ENCODE measurements at regions not wholly inside any gene's neighbourhood (a gene's known extent, or its start where the extent isn't known, plus 50 kb on each side); places are given as distances from the start of the nearest gene placed in this dataset.

DNA sequence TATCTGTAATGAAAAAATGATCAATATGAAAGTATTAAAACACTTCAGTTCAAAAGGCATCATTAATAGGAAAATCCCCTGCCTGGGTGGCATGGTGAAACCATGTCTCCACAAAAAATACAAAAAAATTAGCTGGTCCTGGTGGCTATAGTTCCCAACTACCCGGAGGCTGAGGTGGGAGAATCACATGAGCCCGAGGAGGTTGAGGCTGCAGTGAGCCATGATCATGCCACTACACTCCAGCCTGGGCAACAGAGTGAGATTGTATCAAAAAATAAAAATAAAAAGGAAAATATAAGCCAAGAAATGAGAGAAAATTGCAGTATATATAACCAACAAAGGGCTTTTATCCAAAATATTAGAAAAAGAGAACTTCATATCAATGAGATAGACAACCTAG is 71.6 kb upstream of the MYCN start:
- no peaks in the 10 kb centered on the region for H3K4me1 Mint-ChIP-seq
- H3K27me3 Mint-ChIP-seq = no peaks in the 10 kb centered on the region
- ChIA-PET CTCF (no interaction called here), POLR2A (no interaction called here)
- DNase-seq = no peak
- no peaks in the 10 kb centered on the region for H3K36me3 Mint-ChIP-seq (ENCODE audit: low read depth)
- H3K4me3 Mint-ChIP-seq = no peak overlapping the region
- H3K9me3 Mint-ChIP-seq = no peaks in the 10 kb centered on the region
- no peak overlapping the region for H3K27ac Mint-ChIP-seq

DNA sequence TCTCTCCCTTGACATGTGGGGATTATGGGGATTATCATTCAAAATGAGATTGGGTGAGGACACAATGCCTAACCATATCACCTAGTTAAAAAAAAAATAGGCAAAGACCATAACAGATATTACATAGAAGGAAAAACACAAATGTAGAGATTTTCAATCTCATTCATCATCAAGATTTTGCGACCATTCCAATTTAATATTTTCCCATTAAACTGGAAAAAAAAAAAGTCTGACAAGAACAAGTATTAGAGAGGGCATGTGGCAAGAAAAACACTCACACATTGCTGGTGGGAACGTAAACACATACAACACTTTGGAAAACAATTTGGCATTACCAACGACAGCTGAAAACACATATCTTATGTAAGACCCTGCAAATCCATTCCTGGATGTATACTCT is 71.0 kb upstream of the MYCN start:
- no peak for DNase-seq
- no peak overlapping the region for H3K27ac Mint-ChIP-seq
- H3K27me3 Mint-ChIP-seq = no peaks in the 10 kb centered on the region
- H3K9me3 Mint-ChIP-seq = no peaks in the 10 kb centered on the region
- CTCF ChIA-PET = no interaction called here
- H3K4me3 Mint-ChIP-seq = no peak overlapping the region
- POLR2A ChIA-PET = no interaction called here
- no peaks in the 10 kb centered on the region for H3K36me3 Mint-ChIP-seq (ENCODE audit: low read depth)
- H3K4me1 Mint-ChIP-seq = no peaks in the 10 kb centered on the region

DNA sequence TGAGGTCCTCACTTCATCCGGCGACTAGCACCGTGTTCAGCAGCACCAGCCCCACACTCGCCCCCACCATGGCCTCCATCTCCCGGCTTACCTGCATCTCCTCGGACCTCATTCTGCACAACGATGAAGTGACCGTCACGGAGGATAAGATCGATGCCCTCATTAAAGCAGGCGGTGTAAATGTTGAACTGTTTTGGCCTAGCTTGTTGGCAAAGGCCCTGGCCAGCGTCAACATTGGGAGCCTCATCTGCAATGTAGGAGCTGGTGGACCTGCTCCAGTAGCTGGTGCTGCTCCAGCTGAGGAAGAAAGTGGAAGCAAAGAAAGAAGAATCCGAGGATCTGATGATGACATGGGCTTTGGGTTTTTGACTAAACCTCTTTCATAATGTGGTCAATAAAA is 70.5 kb upstream of the MYCN start:
- ChIA-PET CTCF (no interaction called here), POLR2A (no interaction called here)
- DNase-seq = no peak
- H3K9me3 Mint-ChIP-seq = no peaks in the 10 kb centered on the region
- H3K27ac Mint-ChIP-seq = no peak overlapping the region
- no peaks in the 10 kb centered on the region for H3K27me3 Mint-ChIP-seq
- H3K36me3 Mint-ChIP-seq (ENCODE audit: low read depth) = no peaks in the 10 kb centered on the region
- no peaks in the 10 kb centered on the region for H3K4me1 Mint-ChIP-seq
- no peak overlapping the region for H3K4me3 Mint-ChIP-seq

DNA sequence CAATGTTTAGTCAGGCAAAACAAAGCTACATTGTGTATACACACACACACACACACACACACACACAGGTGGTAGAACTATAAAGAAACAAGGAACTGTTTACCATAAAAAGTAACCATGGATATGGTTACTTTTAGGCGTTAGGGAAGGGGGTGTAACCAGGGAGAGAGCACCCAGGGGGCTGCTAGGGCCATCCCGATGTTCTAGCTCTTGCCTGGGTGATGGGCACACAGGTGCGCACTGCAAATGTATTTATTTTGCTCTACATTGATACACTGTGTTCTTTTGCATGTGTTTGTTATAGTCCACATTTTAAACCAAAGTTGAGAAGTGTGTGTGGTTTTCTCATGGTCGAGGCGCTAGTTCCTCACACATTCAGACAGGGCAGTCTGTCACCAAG is 69.8 kb upstream of the MYCN start:
- H3K27ac Mint-ChIP-seq = no peak overlapping the region
- CTCF ChIA-PET = interaction anchor here (1.0 kb wide), 1 partner anchor 12 kb away, joined by 3 read pairs; no protein-coding TSS in a partner anchor
- no peaks in the 10 kb centered on the region for H3K4me1 Mint-ChIP-seq
- no peaks in the 10 kb centered on the region for H3K36me3 Mint-ChIP-seq (ENCODE audit: low read depth)
- H3K9me3 Mint-ChIP-seq = no peaks in the 10 kb centered on the region
- H3K27me3 Mint-ChIP-seq = no peaks in the 10 kb centered on the region
- DNase-seq = no peak
- POLR2A ChIA-PET = no interaction called here
- no peak overlapping the region for H3K4me3 Mint-ChIP-seq

DNA sequence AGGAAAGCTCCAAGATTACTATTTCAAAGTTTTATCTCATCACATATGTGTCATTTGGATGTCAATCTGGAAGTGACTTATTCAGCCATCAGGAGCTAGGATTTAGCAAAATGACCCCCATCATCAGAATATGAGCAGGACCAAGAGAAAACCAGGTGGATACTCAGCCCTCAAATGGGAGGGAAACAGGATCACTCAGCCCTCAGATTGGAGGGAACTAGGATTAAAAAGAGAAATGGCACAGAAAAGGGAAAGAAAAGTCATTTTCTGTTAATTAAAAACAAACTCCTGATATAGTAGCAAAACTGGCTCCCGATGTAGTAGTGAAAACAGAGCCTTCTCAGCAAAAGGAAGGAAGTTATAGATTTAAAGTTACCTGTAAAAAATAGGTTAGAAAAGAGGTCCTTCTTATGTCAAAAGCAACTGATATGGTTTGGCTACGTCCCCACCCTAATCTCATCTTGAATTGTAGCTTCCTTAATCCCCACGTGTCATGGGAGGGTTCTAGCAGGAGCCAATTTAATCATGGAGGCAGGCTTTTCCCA is 69.0 kb upstream of the MYCN start:
- ChIA-PET POLR2A (no interaction called here), CTCF (interaction anchor here (1.0 kb wide), 1 partner anchor 13 kb away, joined by 3 read pairs; no protein-coding TSS in a partner anchor)
- H3K4me3 Mint-ChIP-seq = no peak overlapping the region
- no peaks in the 10 kb centered on the region for H3K27me3 Mint-ChIP-seq
- no peaks in the 10 kb centered on the region for H3K9me3 Mint-ChIP-seq
- no peak overlapping the region for H3K27ac Mint-ChIP-seq
- no peaks in the 10 kb centered on the region for H3K4me1 Mint-ChIP-seq
- DNase-seq = no peak
- H3K36me3 Mint-ChIP-seq (ENCODE audit: low read depth) = no peaks in the 10 kb centered on the region

DNA sequence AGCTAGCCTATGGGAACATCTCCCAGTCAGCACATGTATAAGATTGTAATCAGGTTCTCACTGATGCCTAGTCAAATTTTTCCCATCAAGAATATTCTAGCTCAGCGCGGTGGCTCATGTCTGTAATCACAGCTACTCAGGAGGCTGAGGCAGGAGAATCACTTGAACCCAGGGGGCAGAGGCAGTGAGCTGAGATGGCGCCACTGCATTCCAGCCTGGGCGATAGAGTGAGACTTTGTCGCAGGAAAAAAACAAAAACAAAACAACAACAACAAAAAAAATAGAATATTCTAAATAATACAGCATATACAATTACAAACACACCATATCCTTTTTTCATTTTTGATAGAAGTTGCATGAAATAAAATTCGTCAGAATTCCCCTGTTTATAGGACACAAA is 67.5 kb upstream of the MYCN start:
- Mint-ChIP-seq H3K4me3 (no peak overlapping the region), H3K27me3 (no peaks in the 10 kb centered on the region), H3K27ac (no peak overlapping the region), H3K9me3 (peaks cover 4% of the 10 kb centered on the region), H3K4me1 (no peaks in the 10 kb centered on the region), H3K36me3 (ENCODE audit: low read depth) (no peaks in the 10 kb centered on the region)
- DNase-seq = no peak
- POLR2A ChIA-PET = no interaction called here
- CTCF ChIA-PET = interaction anchor here (0.7 kb wide), 2 partner anchors 33 to 38 kb away, joined by 3 to 4 read pairs; no protein-coding TSS in a partner anchor

DNA sequence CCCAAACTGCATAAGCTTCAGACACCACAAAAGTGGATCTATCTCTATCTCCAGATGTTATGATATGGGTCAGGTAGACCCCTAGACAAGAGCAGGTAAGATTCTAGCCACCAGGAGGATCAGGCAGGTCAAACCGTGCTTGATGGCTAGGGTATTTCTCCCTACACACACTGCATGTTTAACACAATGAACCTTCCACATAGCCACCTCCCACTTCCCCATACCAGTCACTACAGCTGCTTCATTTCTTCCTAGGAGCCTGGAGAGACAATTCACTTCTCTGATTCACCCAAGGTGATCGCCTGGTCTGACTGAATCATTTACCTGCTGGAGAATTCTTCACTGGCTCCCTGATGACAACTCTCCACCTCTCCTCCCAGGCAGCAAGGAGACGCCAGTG is 66.0 kb upstream of the MYCN start:
- DNase-seq = no peak
- Mint-ChIP-seq H3K27ac (no peak overlapping the region), H3K4me1 (no peaks in the 10 kb centered on the region), H3K27me3 (no peaks in the 10 kb centered on the region), H3K4me3 (no peak overlapping the region), H3K9me3 (peaks cover 4% of the 10 kb centered on the region), H3K36me3 (ENCODE audit: low read depth) (no peaks in the 10 kb centered on the region)
- ChIA-PET POLR2A (no interaction called here), CTCF (no interaction called here)

DNA sequence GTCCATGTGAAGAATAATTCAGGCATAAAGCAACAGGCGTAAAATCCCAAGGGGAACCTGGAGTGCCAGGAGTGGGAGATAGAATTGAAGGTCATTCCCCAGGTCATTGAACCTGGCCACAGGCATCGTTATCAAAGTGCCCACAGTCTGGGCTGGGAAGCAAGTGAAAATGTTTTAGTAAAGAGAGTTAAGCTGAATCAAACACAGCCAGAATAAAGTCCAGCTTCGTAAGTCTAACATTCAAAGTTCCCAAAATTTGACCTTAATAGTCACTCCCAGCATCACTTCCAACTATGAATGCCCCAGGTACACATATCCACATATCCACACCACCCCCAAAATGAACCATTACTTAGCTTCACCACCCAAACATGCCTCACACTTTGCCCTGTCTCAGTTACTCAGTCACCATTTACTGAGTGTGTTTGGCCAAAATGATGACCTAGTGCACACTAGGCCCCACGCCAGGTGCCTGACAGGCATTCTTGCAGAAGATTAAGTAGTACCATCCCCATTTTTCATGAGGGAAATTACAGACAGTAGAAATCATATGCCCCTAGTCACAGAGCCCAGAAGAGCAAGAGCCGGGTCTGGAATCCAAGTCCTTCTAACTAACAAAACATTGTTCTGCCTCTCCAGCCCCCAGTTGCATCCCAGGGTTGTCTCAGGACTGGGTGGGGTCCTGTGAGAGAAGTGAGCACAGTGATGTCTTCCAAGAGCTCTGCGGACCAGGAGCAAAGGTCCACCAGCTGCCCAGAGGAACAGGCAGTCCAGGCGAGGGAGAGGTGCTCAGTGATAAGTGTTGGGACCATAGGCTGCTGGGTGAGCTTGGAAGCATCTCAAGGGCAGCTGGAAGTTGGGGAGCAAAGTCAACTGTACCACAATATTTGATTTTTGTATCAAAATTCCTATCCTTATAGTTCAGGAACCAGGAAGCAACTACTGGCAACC is 65.2 kb upstream of the MYCN start:
- Mint-ChIP-seq H3K4me3 (no peak overlapping the region), H3K36me3 (ENCODE audit: low read depth) (no peaks in the 10 kb centered on the region), H3K27ac (no peak overlapping the region), H3K27me3 (no peaks in the 10 kb centered on the region), H3K9me3 (peaks cover 4% of the 10 kb centered on the region), H3K4me1 (no peaks in the 10 kb centered on the region)
- POLR2A ChIA-PET = no interaction called here
- CTCF ChIA-PET = no interaction called here
- no peak for DNase-seq

DNA sequence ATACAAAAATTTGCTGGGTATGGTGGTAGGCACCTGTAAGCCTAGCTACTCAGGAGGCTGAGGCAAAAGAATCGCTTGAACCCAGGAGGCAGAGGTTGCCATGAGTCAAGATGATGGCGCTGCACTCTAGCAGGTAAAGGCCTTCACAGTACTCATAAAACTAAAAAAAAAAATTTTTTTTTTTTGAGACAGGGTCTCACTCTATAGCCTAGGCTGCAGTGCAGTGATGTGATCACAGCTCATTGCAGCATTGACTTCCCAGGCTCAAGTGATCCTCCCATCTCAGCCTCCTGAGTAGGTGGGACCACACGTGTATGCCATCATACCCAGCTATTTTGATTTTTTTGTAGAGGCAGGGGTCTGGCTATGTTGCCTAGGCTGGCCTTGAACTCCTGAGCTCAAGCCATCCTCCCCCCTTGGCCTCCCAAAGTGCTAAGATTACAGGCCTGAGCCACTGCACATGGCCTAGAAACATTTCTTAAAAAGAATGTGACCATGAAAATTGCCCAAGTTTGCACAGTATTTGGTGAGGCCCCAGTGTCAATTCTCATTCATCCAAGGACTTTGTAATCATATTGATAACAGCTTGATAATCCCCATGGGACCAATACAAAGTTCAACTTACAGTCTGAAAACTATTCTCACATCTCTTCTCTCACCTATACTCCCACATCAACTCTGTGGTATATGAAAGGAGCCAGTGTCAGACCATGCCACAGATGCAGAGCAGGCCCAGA is 64.2 kb upstream of the MYCN start:
- Mint-ChIP-seq H3K4me3 (no peak overlapping the region), H3K4me1 (no peaks in the 10 kb centered on the region), H3K9me3 (peaks cover 4% of the 10 kb centered on the region), H3K27me3 (no peaks in the 10 kb centered on the region), H3K27ac (no peak overlapping the region), H3K36me3 (ENCODE audit: low read depth) (no peaks in the 10 kb centered on the region)
- no peak for DNase-seq
- ChIA-PET POLR2A (no interaction called here), CTCF (no interaction called here)

DNA sequence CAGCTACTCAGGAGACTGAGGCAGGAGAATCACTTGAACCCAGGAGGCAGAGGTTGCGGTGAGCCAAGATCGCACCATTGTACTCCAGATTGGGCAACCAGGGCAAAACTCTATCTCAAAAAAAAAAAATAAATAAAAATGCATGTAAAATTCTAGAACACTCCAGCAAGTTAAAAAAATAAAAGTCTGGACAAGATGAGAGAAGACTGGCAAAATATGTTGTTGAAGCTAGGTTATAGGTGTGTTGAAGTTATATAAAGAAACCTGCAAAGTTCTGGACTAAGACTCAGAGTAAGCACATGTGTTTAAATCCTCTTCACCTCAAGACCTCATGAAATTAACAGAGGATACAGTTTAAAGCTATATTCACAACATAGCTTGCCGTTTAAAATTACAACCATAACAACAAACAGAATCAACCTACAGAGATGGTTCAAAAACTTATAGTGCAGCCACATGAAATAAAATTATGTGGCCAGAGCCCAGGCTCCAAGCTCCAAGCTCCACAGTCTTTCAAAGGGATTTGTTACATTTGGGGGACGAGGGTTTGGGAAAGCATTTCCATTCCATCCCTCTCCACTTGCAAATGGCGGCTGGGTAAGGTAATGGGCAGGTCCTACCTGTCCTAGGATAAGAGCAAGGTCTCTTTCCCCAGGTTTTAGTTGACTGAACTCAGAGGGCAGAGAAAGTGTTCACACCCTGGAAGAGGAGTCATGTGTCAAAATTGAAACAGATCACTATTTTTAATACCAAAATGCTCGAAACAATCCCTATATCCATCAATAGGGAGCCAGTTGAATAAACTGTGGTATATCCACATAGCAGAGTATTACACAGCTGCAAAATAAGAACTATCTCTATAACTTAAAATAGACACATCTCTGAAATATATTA is 59.9 kb upstream of the MYCN start:
- ChIA-PET POLR2A (no interaction called here), CTCF (no interaction called here)
- H3K4me3 Mint-ChIP-seq = no peak overlapping the region
- peaks cover 4% of the 10 kb centered on the region for H3K9me3 Mint-ChIP-seq
- no peaks in the 10 kb centered on the region for H3K27me3 Mint-ChIP-seq
- H3K4me1 Mint-ChIP-seq = no peaks in the 10 kb centered on the region
- no peak for DNase-seq
- no peaks in the 10 kb centered on the region for H3K36me3 Mint-ChIP-seq (ENCODE audit: low read depth)
- H3K27ac Mint-ChIP-seq = no peak overlapping the region

DNA sequence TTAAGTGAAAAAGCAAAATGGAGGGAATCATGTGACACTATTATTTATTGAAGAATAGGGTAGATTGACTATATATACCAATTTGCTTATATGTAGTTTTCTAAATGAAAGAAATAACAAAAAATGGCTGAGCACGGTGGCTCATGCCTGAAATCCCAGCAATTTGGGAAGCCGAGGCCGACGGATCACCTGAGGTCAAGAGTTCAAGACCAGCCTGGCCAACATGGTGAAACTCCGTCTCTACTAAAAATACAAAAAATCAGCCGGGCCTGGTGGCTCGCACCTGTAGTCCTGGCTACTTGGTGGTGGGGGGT is 59.3 kb upstream of the MYCN start:
- Mint-ChIP-seq H3K4me3 (no peak overlapping the region), H3K4me1 (no peaks in the 10 kb centered on the region), H3K27ac (no peak overlapping the region), H3K36me3 (ENCODE audit: low read depth) (no peaks in the 10 kb centered on the region), H3K9me3 (peaks cover 4% of the 10 kb centered on the region), H3K27me3 (no peaks in the 10 kb centered on the region)
- DNase-seq = no peak
- POLR2A ChIA-PET = no interaction called here
- CTCF ChIA-PET = no interaction called here

DNA sequence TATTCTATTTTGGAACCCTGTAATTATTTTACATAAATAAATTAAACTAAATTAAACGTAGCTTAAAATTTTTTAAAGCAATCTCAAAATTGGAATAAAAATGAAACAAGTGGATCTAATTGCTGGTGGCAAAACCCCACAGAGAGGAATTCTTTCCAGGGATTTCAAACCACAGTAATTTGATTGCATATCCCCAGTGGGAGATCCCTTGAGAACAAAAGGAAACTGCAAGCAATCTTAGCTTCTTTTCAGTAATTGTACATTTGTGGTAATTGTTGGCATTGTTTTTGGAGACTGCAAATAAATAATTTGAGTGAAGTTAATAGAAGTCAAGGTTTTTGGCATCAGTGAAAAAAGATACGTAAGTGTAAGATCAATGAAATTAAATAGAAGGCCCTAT is 58.7 kb upstream of the MYCN start:
- DNase-seq = no peak
- Mint-ChIP-seq H3K27me3 (no peaks in the 10 kb centered on the region), H3K4me1 (no peaks in the 10 kb centered on the region), H3K27ac (no peak overlapping the region), H3K36me3 (ENCODE audit: low read depth) (no peaks in the 10 kb centered on the region), H3K9me3 (peaks cover 2% of the 10 kb centered on the region), H3K4me3 (no peak overlapping the region)
- CTCF ChIA-PET = interaction anchor here (0.7 kb wide), 1 partner anchor 30 kb away, joined by 4 read pairs; no protein-coding TSS in a partner anchor
- POLR2A ChIA-PET = no interaction called here

Measured in activated CD4-positive, alpha-beta memory T cell treated with anti-CD3 and anti-CD28 coated beads, Interleukin-2, amount 10 ng/mL, durations not matched to agents 7 days and 5 days (primary cell).